OCI-LY1 (cell line): ENCODE measurements at regions not wholly inside any gene's neighbourhood (a gene's known extent, or its start where the extent isn't known, plus 50 kb on each side); places are given as distances from the start of the nearest gene placed in this dataset.

ENCODE experiments used
- H2AFZ ChIP-seq: fragments of 200-600 bp; sonication (generic), shearing (Covaris generic); 2 replicates; pipeline ENCODE4 v1.6.0; 2014; ENCODE audit warnings: antibody characterized with exemption, mild to moderate bottlenecking, low read length
- H3F3A ChIP-seq: fragments of 200-600 bp; sonication (generic), shearing (Covaris generic); 2 replicates; pipeline ENCODE4 v1.6.0; 2014; ENCODE audit warnings: mild to moderate bottlenecking, antibody characterized with exemption, low read length, moderate library complexity; ENCODE audit not compliant: insufficient read depth
- H3K27ac ChIP-seq: fragments of 200-600 bp; sonication (generic); 2 replicates; pipeline ENCODE4 v1.5.1; 2014; ENCODE audit warnings: low read length, mixed run types, mild to moderate bottlenecking, low read depth; ENCODE audit not compliant: poor library complexity, severe bottlenecking
- H3K27me3 ChIP-seq: fragments of 200-600 bp; sonication (generic); 2 replicates; pipeline ENCODE4 v1.6.0; 2014; ENCODE audit warnings: antibody characterized with exemption, mild to moderate bottlenecking, low read length, moderate library complexity; ENCODE audit not compliant: insufficient read depth
- H3K36me3 ChIP-seq: fragments of 200-600 bp; sonication (generic); 2 replicates; pipeline ENCODE4 v1.6.1; 2014; ENCODE audit warnings: mild to moderate bottlenecking, antibody characterized with exemption, low read length, moderate library complexity, mixed read lengths; ENCODE audit not compliant: insufficient read depth
- H3K4me1 ChIP-seq: fragments of 200-600 bp; sonication (generic); 2 replicates; pipeline ENCODE4 v1.5.1; 2014; ENCODE audit warnings: mild to moderate bottlenecking, low read length, moderate library complexity; ENCODE audit not compliant: insufficient read depth, severe bottlenecking
- H3K4me2 ChIP-seq: fragments of 200-600 bp; sonication (generic), shearing (Covaris generic); 2 replicates; pipeline ENCODE4 v1.6.1; 2014; ENCODE audit warnings: low read length
- H3K4me3 ChIP-seq: fragments of 200-600 bp; sonication (generic); 2 replicates; pipeline ENCODE4 v1.5.1; 2014; ENCODE audit warnings: low read length, low read depth, mild to moderate bottlenecking, mixed read lengths; ENCODE audit not compliant: poor library complexity, severe bottlenecking
- H3K79me2 ChIP-seq: fragments of 200-600 bp; shearing (Covaris generic); 2 replicates; pipeline ENCODE4 v1.6.1; 2016; ENCODE audit warnings: mixed run types, low read length, mixed read lengths; ENCODE audit not compliant: insufficient read depth
- H3K9ac ChIP-seq: fragments of 200-600 bp; sonication (generic), shearing (Covaris generic); 2 replicates; pipeline ENCODE4 v1.6.1; 2014; ENCODE audit warnings: mild to moderate bottlenecking, low read length, mixed read lengths
- H3K9me2 ChIP-seq: fragments of 200-600 bp; sonication (generic), shearing (Covaris generic); 2 replicates; pipeline ENCODE4 v1.6.1; 2014; ENCODE audit warnings: low read depth, mild to moderate bottlenecking, low read length, mixed read lengths
- H3K9me3 ChIP-seq: fragments of 200-600 bp; shearing (Covaris generic); 2 replicates; pipeline ENCODE4 v1.6.1; 2014; ENCODE audit warnings: low read length, mixed read lengths
- H4K20me1 ChIP-seq: fragments of 200-600 bp; sonication (generic), shearing (Covaris generic); 2 replicates; pipeline ENCODE4 v1.6.0; 2016; ENCODE audit warnings: mild to moderate bottlenecking, low read length; ENCODE audit not compliant: insufficient read depth
- EZH2 ChIP-seq: fragments of 200-600 bp; sonication (generic), shearing (Covaris generic); IDR thresholded peaks from 2 replicates; pipeline ENCODE4 v1.8.0; 2017; ENCODE audit warnings: borderline replicate concordance, mixed run types, mild to moderate bottlenecking, antibody characterized with exemption, low read length, moderate library complexity, mixed read lengths
- TF ChIP-seq, protein P1 (sequence below): fragments of 200-600 bp; sonication (generic), shearing (Covaris generic); IDR thresholded peaks from 2 replicates; pipeline ENCODE4 v1.5.1; 2017; ENCODE audit warnings: mild to moderate bottlenecking, antibody characterized with exemption, low read length, moderate library complexity, mixed read lengths

DNA sequence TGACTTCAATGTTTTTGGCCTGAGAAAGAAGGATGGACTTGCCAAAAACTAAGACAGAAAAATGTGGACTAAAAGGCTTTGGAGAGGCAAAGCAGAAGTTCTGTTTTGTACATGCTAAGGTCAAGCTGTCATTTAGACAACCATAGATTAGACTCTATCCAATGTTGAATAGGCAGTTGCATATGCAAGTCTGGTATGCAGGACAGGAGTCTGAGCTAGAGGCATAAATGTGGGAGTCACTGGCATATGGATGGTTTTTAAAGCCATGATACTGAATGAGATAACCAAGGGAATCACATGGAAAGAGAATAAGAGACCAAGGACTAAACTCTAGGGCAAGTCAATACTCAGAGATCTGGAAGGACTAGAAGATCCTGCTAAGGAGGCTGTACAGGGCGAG lies 164.1 kb downstream of the LSM5 start:
- no peak overlapping the region for H3K9ac ChIP-seq
- no peaks in the 10 kb centered on the region for H3K9me3 ChIP-seq

DNA sequence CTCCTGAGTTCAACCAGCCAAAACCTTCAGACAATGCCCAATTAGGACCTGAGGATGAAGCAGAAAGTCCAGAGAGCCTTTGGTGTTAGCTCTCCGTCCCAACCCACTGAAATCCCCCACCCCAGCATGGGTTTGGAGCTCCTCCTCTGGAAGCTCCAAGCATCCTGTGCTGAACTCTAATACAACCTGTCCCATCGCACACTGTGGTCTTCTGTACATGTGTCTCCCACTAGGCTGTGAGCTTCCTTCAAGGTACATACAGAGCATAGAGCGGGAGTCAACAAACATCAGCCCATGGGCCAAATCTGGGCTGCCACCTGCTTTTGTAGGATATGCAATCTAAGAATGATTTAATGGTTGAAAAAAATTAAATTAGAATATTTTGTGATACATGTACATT lies 166.5 kb downstream of the LSM5 start:
- Histone ChIP-seq H3K9ac (no peak overlapping the region), H3K4me3 (no peak overlapping the region), H2AFZ (no peak overlapping the region), H3K4me1 (no peaks in the 10 kb centered on the region), H3K27me3 (no peaks in the 10 kb centered on the region), H3K36me3 (no peaks in the 10 kb centered on the region), H3K79me2 (no peaks in the 10 kb centered on the region), H3F3A (no peaks in the 10 kb centered on the region), H3K27ac (no peak overlapping the region), H3K9me3 (no peaks in the 10 kb centered on the region), H4K20me1 (no peaks in the 10 kb centered on the region), H3K4me2 (no peak overlapping the region), H3K9me2 (no peaks in the 10 kb centered on the region)
- TF ChIP-seq EZH2 = no peak
- TF ChIP-seq, protein P1, sequence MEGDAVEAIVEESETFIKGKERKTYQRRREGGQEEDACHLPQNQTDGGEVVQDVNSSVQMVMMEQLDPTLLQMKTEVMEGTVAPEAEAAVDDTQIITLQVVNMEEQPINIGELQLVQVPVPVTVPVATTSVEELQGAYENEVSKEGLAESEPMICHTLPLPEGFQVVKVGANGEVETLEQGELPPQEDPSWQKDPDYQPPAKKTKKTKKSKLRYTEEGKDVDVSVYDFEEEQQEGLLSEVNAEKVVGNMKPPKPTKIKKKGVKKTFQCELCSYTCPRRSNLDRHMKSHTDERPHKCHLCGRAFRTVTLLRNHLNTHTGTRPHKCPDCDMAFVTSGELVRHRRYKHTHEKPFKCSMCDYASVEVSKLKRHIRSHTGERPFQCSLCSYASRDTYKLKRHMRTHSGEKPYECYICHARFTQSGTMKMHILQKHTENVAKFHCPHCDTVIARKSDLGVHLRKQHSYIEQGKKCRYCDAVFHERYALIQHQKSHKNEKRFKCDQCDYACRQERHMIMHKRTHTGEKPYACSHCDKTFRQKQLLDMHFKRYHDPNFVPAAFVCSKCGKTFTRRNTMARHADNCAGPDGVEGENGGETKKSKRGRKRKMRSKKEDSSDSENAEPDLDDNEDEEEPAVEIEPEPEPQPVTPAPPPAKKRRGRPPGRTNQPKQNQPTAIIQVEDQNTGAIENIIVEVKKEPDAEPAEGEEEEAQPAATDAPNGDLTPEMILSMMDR = no peak

More for the DNA sequence above, 164.1 kb downstream of the LSM5 start:
- H3K4me1 ChIP-seq = no peaks in the 10 kb centered on the region
- H3F3A ChIP-seq = no peaks in the 10 kb centered on the region
- H3K27ac ChIP-seq = no peak overlapping the region
- no peaks in the 10 kb centered on the region for H4K20me1 ChIP-seq
- H3K27me3 ChIP-seq = no peaks in the 10 kb centered on the region
- TF ChIP-seq, protein P1 = no peak
- no peak for TF ChIP-seq EZH2
- no peaks in the 10 kb centered on the region for H3K9me2 ChIP-seq
- no peak overlapping the region for H3K4me3 ChIP-seq
- no peaks in the 10 kb centered on the region for H3K36me3 ChIP-seq
- H3K4me2 ChIP-seq = no peak overlapping the region
- no peaks in the 10 kb centered on the region for H3K79me2 ChIP-seq
- H2AFZ ChIP-seq = no peak overlapping the region

DNA sequence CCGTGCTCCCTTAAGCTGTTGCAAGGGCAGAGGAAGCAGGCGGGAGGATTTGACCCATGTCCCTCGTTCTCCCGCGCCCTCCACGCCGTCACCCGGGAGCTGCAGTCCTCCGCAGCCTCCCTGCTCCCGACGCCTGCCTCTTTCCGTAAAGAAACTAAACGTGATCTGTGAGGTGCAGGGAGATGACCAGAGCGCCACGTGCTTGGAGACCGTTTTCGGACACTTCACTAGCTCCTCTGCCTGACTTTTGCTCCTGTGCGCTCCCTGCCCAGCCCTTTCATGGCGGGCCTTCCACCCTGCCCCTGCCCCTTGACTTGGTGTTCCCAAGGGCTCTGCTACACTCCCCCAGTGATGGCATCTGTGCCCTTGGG lies 171.2 kb downstream of the LSM5 start:
- no peak for TF ChIP-seq EZH2
- TF ChIP-seq, protein P1 = no peak
- H3K4me3 ChIP-seq = no peak overlapping the region
- no peaks in the 10 kb centered on the region for H3K79me2 ChIP-seq
- no peaks in the 10 kb centered on the region for H3K9me3 ChIP-seq
- no peaks in the 10 kb centered on the region for H4K20me1 ChIP-seq
- H3F3A ChIP-seq = no peaks in the 10 kb centered on the region
- H3K36me3 ChIP-seq = no peaks in the 10 kb centered on the region
- H3K9me2 ChIP-seq = no peaks in the 10 kb centered on the region
- H3K4me1 ChIP-seq = no peaks in the 10 kb centered on the region
- H3K9ac ChIP-seq = no peak overlapping the region
- H3K27ac ChIP-seq = no peak overlapping the region
- no peak overlapping the region for H2AFZ ChIP-seq
- H3K27me3 ChIP-seq = no peaks in the 10 kb centered on the region
- H3K4me2 ChIP-seq = no peak overlapping the region
